NB4 (cell line): ENCODE measurements at regions not wholly inside any gene's neighbourhood (a gene's known extent, or its start where the extent isn't known, plus 50 kb on each side); places are given as distances from the start of the nearest gene placed in this dataset.
A peak's percentile ranks its signal among the peaks of the same experiment; 100 is the strongest.

Source experiments
- DNase-seq: peaks from one replicate; pipeline ENCODE4 v3.0.0; 2010; ENCODE audit warnings: low read depth
- H3K4me3 ChIP-seq: one replicate; pipeline ENCODE4 v1.5.1; 2011; ENCODE audit warnings: mild to moderate bottlenecking, low read depth, low read length, moderate library complexity
- MAX ChIP-seq: IDR thresholded peaks from 2 replicates; pipeline ENCODE4 v1.6.1; 2011; ENCODE audit warnings: low read depth, low read length
- MYC ChIP-seq: IDR thresholded peaks from 2 replicates; pipeline ENCODE4 v1.6.1; 2011; ENCODE audit warnings: low read depth, low read length
- POLR2A ChIP-seq: IDR thresholded peaks from 2 replicates; pipeline ENCODE4 v1.6.1; 2011; ENCODE audit warnings: mild to moderate bottlenecking; ENCODE audit not compliant: insufficient read length; ENCODE audit errors: extremely low read depth
- TF ChIP-seq, protein P1 (sequence below): IDR thresholded peaks from one replicate; pipeline ENCODE4 v1.5.1; 2012; ENCODE audit warnings: low read depth, low read length

DNA sequence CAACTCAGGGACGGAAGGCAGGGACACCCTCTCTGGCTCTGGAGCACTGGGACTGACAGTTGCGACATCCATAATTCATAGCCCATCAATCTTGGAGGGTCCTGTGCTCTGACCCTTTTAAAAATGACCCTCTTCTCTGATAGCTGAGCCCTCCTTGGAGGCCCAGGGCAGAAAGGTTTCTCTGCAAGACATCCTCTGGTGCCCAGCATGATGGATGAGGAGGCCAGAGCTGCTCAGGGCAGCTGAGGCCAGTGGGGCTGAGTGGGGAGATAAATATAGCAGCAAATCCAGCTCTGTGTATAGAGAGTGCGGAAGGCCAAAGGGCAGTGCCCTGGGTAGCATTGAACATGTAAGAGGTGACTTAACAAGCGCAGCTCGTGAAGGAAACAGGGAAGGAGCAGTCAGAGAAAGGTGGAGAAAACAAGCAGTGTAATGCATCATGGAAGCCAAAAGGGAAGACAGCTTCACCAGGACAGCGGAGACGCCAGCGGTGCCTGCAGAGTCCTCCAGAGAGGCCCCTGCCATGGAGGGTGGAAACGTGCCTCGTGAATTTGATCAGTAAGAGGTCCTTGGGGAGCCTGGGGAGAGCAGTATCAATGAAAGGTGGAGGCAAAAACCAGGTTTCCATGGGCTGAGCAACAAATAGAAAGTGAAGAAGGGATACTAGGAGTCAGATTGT lies 50.4 kb upstream of the FMOD start:
- no peak for TF ChIP-seq MYC
- TF ChIP-seq MAX = no peak
- TF ChIP-seq, protein P1, sequence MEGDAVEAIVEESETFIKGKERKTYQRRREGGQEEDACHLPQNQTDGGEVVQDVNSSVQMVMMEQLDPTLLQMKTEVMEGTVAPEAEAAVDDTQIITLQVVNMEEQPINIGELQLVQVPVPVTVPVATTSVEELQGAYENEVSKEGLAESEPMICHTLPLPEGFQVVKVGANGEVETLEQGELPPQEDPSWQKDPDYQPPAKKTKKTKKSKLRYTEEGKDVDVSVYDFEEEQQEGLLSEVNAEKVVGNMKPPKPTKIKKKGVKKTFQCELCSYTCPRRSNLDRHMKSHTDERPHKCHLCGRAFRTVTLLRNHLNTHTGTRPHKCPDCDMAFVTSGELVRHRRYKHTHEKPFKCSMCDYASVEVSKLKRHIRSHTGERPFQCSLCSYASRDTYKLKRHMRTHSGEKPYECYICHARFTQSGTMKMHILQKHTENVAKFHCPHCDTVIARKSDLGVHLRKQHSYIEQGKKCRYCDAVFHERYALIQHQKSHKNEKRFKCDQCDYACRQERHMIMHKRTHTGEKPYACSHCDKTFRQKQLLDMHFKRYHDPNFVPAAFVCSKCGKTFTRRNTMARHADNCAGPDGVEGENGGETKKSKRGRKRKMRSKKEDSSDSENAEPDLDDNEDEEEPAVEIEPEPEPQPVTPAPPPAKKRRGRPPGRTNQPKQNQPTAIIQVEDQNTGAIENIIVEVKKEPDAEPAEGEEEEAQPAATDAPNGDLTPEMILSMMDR = no peak
- TF ChIP-seq POLR2A = no peak
- no peak overlapping the region for H3K4me3 ChIP-seq
- no peak for DNase-seq

DNA sequence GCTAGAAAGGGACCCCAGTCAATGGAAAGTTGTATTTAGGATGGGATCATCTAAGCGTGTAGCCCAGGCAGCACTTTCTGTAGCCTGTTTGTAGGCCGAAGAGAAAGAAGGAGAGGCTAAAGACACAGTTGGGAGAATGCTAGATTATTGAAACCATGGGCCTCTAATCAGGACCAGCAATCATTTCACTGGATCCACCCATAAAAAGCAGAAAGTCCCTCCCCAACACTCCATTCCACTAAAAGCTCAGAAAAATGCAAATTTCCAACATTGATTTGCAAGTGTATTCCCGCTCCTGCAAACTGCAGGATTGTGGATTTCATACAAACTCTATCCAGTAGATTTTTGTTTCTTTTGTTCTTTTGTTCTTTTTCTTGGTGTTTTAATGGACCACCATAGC lies 51.2 kb upstream of the FMOD start:
- DNase-seq = no peak
- H3K4me3 ChIP-seq = no peak overlapping the region
- TF ChIP-seq POLR2A (no peak), MYC (no peak), MAX (no peak)
- TF ChIP-seq, protein P1 = no peak

DNA sequence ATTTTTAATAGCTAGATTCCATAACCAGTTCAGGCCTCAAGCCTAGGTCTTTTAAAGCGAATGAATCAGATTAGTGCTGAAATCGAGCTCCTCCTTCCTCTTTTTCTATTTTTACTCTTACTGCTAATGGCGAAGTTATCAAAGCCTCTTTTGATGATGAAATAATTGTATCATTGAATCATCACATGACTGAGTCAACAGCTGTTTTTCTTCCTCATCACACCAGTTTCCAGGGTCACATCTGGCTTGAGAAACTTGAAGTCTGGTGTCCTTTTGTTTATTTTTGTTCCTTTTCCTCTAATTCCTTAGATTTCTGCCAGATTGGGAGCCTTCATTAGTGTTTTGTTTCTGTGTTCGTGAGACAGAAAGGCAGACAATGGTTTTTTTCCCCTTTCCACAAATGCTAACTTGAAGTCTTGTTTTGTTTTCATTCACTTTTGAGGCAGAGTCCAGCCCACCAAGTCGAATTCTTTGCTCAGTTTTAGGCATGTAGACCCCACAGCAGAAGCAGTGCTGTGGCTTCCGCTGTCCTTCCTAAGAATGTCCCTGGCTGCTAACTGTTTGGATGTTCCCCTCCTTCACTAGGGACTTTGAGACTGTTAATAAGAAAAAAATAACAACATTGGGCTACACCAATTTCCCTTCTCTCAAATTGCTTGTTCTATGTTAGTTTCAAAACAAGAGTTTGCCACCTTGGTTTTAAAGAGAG lies 51.9 kb upstream of the FMOD start:
- peak; percentile 72 for DNase-seq
- TF ChIP-seq MAX (0 out of 2 replicates have a peak, but pooled peaks have one; percentile 17), MYC (no peak; the same call in 1 of the 2 replicates)
- H3K4me3 ChIP-seq = no peak overlapping the region

- TF ChIP-seq MAX (no peak), POLR2A (no peak), MYC (no peak)
- TF ChIP-seq, protein P1 = no peak
- no peak for DNase-seq
These were observed 52.7 kb upstream of the FMOD start for GRCh38 chr1:203403586-203403985.

GRCh38 chr1:203404546-203404945 lies 53.6 kb upstream of the FMOD start:
- no peak for DNase-seq
- TF ChIP-seq MYC (no peak), MAX (no peak), POLR2A (no peak)
- TF ChIP-seq, protein P1 = no peak
- H3K4me3 ChIP-seq = no peak overlapping the region

More at GRCh38 chr1:203403586-203403985, 52.7 kb upstream of the FMOD start:
- H3K4me3 ChIP-seq = no peak overlapping the region

DNA sequence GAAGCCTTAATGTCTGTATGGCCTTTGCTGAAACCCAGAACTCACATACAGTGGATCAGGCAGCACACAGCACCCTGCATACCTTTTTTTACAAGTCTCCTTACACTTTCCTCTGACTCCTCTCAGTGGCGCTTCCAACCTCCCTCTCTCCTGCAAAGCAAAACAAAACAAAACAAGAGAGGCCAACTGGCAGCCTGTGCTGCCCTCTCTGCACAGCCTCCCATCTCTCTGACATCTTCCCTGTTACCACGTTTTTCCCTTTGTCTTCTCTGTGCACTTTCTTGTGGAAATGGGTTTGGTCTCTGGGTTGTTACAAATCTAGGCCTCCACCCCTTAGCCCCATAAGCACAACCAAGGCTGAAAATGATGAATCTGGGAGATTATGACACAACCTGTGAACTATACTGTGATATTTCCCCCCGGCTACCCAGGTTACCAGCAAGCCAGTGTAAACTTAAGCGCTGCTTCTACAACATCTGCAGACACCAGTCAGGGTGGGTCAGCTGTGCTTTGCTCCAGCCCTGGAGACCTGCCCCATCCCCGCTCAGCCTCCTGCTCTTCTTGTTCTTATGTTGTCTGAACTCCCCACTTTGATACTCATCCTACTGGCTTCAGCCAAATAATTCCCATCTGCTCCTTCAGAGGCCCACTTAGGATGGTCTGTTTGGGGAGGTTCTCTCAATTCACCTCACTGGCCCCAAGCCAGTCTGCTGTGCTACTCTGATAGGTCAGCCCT lies 54.9 kb upstream of the FMOD start:
- no peak overlapping the region for H3K4me3 ChIP-seq
- TF ChIP-seq MAX = no peak
- TF ChIP-seq MYC = no peak
- TF ChIP-seq, protein P1 = no peak
- no peak for TF ChIP-seq POLR2A
- no peak for DNase-seq
